RWPE1 (cell line): ENCODE measurements at regions not wholly inside any gene's neighbourhood (a gene's known extent, or its start where the extent isn't known, plus 50 kb on each side); places are given as distances from the start of the nearest gene placed in this dataset.

Source experiments
- CTCF ChIA-PET: fragments of 350-600 bp; sonication (Branson Sonifier 250); formaldehyde crosslinking; extraction: SDS; loops from one replicate; lab custom pipeline; 2021; lab: Yijun Ruan, JAX
- POLR2A ChIA-PET: fragments of 400-600 bp; formaldehyde crosslinking; extraction: SDS; loops from one replicate; lab custom pipeline; 2020; ENCODE audit warnings: antibody characterized with exemption; ENCODE audit not compliant: low non-redundant PET; lab: Yijun Ruan, JAX
- DNase-seq: peaks from one replicate; pipeline ENCODE4 v3.0.0; 2012; ENCODE audit warnings: low spot score
- H3K27ac ChIP-seq: fragments of 450-650 bp; 2 replicates; pipeline ENCODE4 v1.5.1; 2017
- CTCF ChIP-seq: fragments of 450-650 bp; conservative IDR thresholded peaks from 2 replicates; pipeline ENCODE4 v1.5.1; 2017; ENCODE audit warnings: low read depth, mild to moderate bottlenecking

DNA sequence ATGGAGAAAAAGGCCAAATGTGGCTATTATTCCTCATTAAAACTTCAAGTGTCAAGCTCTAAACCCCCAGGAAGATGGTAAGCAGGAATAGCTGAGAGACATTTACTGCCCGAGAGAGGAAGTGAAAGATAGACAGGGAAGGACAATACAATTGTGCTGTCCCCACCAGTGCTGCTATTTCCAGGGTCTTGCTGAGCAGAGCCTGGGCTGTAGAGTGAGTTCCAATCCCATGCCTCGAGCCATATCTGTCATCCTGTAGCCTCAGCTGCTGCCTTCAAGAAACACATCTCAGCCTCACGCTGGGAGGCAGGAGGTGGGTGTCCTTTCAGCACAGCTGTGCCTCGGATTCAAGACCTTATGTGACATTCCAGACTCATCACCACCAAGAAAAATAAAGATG is 114.0 kb downstream of the RPAP3 start:
- DNase-seq: no peak
- ChIA-PET POLR2A (no interaction called here), CTCF (no interaction called here)
- no peak for TF ChIP-seq CTCF
- no peak overlapping the region for H3K27ac ChIP-seq

DNA sequence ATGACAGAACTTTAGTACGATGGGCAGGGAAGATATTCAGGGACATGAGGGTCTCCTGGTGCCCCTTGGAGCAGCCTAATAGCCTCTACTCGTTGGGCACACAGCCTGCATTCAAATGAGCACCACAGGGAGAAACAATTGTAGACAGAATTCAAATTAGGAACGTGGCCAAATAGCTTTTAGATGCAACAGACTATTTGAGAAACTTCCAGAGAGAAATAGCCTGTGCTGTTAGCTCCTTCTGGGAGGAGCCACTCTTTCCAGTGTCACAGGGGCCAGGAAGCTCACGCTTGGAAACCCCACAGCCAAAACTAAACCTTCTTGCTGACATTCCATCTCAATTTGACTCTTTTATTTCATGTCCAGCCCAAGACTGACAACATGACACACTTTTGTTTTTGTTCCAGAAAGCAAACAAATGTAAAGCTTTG is 114.5 kb downstream of the RPAP3 start:
- DNase-seq: no peak
- H3K27ac ChIP-seq: no peak overlapping the region
- ChIA-PET CTCF (no interaction called here), POLR2A (no interaction called here)
- no peak for TF ChIP-seq CTCF

GRCh38 chr12:47590771-47591360 is 115.0 kb downstream of the RPAP3 start:
- TF ChIP-seq CTCF: no peak
- DNase-seq: no peak
- CTCF ChIA-PET: no interaction called here
- no peak overlapping the region for H3K27ac ChIP-seq
- POLR2A ChIA-PET: no interaction called here

DNA sequence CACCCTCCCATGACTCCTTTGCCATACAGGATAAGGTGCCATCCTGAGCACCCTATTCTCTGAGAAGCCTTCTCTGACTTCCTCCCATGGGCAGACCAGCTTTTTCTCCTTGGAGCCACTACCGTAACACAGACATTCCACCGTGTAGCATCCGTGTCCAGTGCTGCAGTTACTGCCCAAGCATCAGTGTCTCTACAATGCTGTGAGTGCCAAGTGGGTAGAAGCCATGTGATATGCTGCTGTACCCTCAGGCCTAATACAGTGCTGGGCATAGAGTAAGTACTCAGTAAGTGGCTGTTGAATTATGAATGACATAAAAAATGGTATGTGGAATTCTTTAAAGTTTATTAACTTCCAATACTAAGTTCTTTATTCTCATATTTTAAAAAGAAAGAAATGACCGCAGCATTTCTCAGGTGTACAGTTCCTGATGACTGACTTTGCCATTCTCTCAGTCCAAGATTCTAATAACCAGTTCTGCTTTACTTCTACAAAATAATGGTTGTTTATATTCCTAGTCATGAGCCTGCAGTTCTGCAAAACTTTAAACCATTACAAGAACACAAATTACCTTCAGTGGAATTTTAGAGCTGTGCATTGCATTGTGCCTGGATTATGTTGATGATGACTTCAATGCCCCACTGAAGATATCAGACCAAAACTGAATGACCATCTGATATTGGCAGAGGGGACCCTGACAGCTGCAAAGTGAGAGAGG is 118.7 kb downstream of the RPAP3 start:
- no peak for DNase-seq
- POLR2A ChIA-PET: no interaction called here
- no peak for TF ChIP-seq CTCF
- CTCF ChIA-PET: no interaction called here
- no peak overlapping the region for H3K27ac ChIP-seq

GRCh38 chr12:47585507-47585906 is 120.3 kb downstream of the RPAP3 start:
- ChIA-PET CTCF (no interaction called here), POLR2A (no interaction called here)
- no peak for DNase-seq
- no peak for TF ChIP-seq CTCF
- H3K27ac ChIP-seq: no peak overlapping the region

DNA sequence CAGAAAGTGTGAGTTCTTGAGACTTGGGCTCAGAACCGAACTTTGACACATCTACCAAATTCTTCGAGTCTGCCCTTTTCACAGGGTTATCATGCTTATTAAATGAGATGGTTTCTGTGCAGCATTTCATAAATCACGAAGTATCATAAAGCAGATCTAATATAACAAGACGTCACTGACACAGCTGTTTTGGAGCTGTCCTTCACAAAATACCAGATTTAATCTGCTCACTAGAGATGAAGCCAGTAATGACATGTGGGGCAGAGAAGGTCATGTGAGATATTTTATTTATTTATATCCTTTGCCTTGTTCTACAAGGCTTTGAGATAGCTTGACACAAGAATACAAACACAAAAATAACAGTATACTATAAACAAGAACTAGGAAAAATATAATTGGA is 127.0 kb downstream of the RPAP3 start:
- no peak for TF ChIP-seq CTCF
- ChIA-PET POLR2A (no interaction called here), CTCF (no interaction called here)
- no peak for DNase-seq
- no peak overlapping the region for H3K27ac ChIP-seq
